ENCODE measurements at regions not wholly inside any gene's neighbourhood (a gene's known extent, or its start where the extent isn't known, plus 50 kb on each side); places are given as distances from the start of the nearest gene placed in this dataset.

DNA sequence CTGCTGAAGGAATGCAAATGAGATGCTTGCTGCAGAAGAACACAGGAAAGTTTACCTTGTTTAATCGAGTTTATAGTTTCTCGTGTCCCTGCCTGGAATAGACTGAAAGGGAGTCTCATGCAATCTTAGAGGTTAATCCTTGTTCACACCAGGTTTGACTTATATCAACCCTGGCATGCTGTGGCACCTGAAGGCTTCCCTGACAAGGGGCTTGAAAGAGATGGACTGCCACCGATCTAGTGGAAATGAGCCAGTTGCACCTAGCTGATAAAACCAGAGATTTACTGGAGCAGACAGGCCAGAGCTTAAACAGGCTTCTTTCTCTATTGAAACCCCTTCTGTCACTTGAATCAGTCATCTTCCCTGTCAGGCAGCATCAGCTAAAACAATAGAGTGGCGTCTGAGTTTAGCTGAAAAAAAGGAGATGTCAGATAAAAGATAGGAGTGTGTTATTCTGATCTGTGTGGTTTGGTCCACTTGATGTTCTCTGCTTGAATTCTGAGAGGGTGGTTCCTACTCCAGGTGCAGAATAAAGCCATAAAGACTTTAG, 349.7 kb downstream of the RWDD3 start:
- TF ChIP-seq, protein P1, sequence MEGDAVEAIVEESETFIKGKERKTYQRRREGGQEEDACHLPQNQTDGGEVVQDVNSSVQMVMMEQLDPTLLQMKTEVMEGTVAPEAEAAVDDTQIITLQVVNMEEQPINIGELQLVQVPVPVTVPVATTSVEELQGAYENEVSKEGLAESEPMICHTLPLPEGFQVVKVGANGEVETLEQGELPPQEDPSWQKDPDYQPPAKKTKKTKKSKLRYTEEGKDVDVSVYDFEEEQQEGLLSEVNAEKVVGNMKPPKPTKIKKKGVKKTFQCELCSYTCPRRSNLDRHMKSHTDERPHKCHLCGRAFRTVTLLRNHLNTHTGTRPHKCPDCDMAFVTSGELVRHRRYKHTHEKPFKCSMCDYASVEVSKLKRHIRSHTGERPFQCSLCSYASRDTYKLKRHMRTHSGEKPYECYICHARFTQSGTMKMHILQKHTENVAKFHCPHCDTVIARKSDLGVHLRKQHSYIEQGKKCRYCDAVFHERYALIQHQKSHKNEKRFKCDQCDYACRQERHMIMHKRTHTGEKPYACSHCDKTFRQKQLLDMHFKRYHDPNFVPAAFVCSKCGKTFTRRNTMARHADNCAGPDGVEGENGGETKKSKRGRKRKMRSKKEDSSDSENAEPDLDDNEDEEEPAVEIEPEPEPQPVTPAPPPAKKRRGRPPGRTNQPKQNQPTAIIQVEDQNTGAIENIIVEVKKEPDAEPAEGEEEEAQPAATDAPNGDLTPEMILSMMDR (IDR thresholded peaks at IDR 0.05; ENCODE audit: insufficient read depth, low read length, poor library complexity, severe bottlenecking), result no peak
- no peak for TF ChIP-seq EZH2phosphoT487 (conservative IDR thresholded peaks at IDR 0.05; ENCODE audit: low read length)
